ENCODE measurements at regions not wholly inside any gene's neighbourhood (a gene's known extent, or its start where the extent isn't known, plus 50 kb on each side); places are given as distances from the start of the nearest gene placed in this dataset.
"Not testable (repeated sequence)": the region's sequence is repeated elsewhere in the genome, so short reads cannot be mapped to it uniquely, and the experiment has no call there.

- no peak for DNase-seq (ENCODE audit: low spot score in 2 of 2)
- H3K36me3 ChIP-seq = no peaks in the 10 kb centered on the region
- intact Hi-C loops (cut with DNase I; ENCODE audit: low total_unique reads) = no loop called here
- no peaks in the 10 kb centered on the region for H3K9me3 ChIP-seq
- no peak overlapping the region for H3K4me3 ChIP-seq
- H3K27me3 ChIP-seq = no peaks in the 10 kb centered on the region
- TF ChIP-seq CTCF (IDR thresholded peaks at IDR 0.05) (no peak), POLR2A (IDR thresholded peaks at IDR 0.05) (no peak), POLR2AphosphoS5 (IDR thresholded peaks at IDR 0.05) (no peak)
- H3K27ac ChIP-seq = no peak overlapping the region
- H3K4me1 ChIP-seq = no peaks in the 10 kb centered on the region
Observed at GRCh38 chr2:192700934-192701333, 506.2 kb upstream of the TMEFF2 start.

GRCh38 chr2:192697880-192698279, 503.1 kb upstream of the TMEFF2 start:
- H3K9me3 ChIP-seq = no peaks in the 10 kb centered on the region
- no peak overlapping the region for H3K27ac ChIP-seq
- no peak for DNase-seq (ENCODE audit: low spot score in 2 of 2)
- H3K4me1 ChIP-seq = no peaks in the 10 kb centered on the region
- intact Hi-C loops (cut with DNase I; ENCODE audit: low total_unique reads) = no loop called here
- H3K4me3 ChIP-seq = no peak overlapping the region
- no peaks in the 10 kb centered on the region for H3K36me3 ChIP-seq
- no peaks in the 10 kb centered on the region for H3K27me3 ChIP-seq
- TF ChIP-seq POLR2A (IDR thresholded peaks at IDR 0.05) (no peak), CTCF (IDR thresholded peaks at IDR 0.05) (no peak), POLR2AphosphoS5 (IDR thresholded peaks at IDR 0.05) (no peak)

GRCh38 chr2:192696857-192697256, 502.1 kb upstream of the TMEFF2 start:
- Histone ChIP-seq H3K27me3 (no peaks in the 10 kb centered on the region), H3K4me1 (no peaks in the 10 kb centered on the region), H3K4me3 (no peak overlapping the region), H3K36me3 (no peaks in the 10 kb centered on the region), H3K9me3 (no peaks in the 10 kb centered on the region), H3K27ac (no peak overlapping the region)
- intact Hi-C loops (cut with DNase I; ENCODE audit: low total_unique reads) = no loop called here
- DNase-seq (ENCODE audit: low spot score in 2 of 2) = no peak
- TF ChIP-seq POLR2A (IDR thresholded peaks at IDR 0.05) = no peak
- no peak for TF ChIP-seq CTCF (IDR thresholded peaks at IDR 0.05)
- no peak for TF ChIP-seq POLR2AphosphoS5 (IDR thresholded peaks at IDR 0.05)

GRCh38 chr2:192687015-192687414, 492.3 kb upstream of the TMEFF2 start:
- Histone ChIP-seq H3K36me3 (no peaks in the 10 kb centered on the region), H3K9me3 (no peaks in the 10 kb centered on the region), H3K4me3 (no peak overlapping the region), H3K27me3 (no peaks in the 10 kb centered on the region), H3K4me1 (no peaks in the 10 kb centered on the region), H3K27ac (no peak overlapping the region)
- intact Hi-C loops (cut with DNase I; ENCODE audit: low total_unique reads) = no loop called here
- TF ChIP-seq POLR2A (IDR thresholded peaks at IDR 0.05) (no peak), POLR2AphosphoS5 (IDR thresholded peaks at IDR 0.05) (no peak), CTCF (IDR thresholded peaks at IDR 0.05) (no peak)
- DNase-seq (ENCODE audit: low spot score in 2 of 2) = no peak

GRCh38 chr2:192682511-192682910, 487.8 kb upstream of the TMEFF2 start:
- DNase-seq (ENCODE audit: low spot score in 2 of 2); H3K4me3 ChIP-seq; H3K27me3 ChIP-seq; intact Hi-C loops (cut with DNase I; ENCODE audit: low total_unique reads); H3K4me1 ChIP-seq; H3K27ac ChIP-seq; H3K36me3 ChIP-seq; H3K9me3 ChIP-seq: not testable (repeated sequence)

- H3K9me3 ChIP-seq = no peaks in the 10 kb centered on the region
- H3K4me1 ChIP-seq = no peaks in the 10 kb centered on the region
- no peaks in the 10 kb centered on the region for H3K27me3 ChIP-seq
- no peaks in the 10 kb centered on the region for H3K36me3 ChIP-seq
- no peak overlapping the region for H3K27ac ChIP-seq
- TF ChIP-seq POLR2A (IDR thresholded peaks at IDR 0.05) (no peak), CTCF (IDR thresholded peaks at IDR 0.05) (no peak)
- H3K4me3 ChIP-seq = no peak overlapping the region
- intact Hi-C loops (cut with DNase I; ENCODE audit: low total_unique reads) = no loop called here
- no peak for DNase-seq (ENCODE audit: low spot score in 2 of 2)
Observed at GRCh38 chr2:192675681-192676080, 480.9 kb upstream of the TMEFF2 start.

All from breast epithelium (tissue), 4 donors.